ENCODE measurements at regions not wholly inside any gene's neighbourhood (a gene's known extent, or its start where the extent isn't known, plus 50 kb on each side); places are given as distances from the start of the nearest gene placed in this dataset.

- no peaks in the 10 kb centered on the region for H3K4me1 ChIP-seq (ENCODE audit: control insufficient read depth, extremely low read depth, insufficient read depth, low read length)
- H4K20me1 ChIP-seq (ENCODE audit: control insufficient read depth, extremely low read depth, insufficient read depth, low read length), result no peaks in the 10 kb centered on the region
- dilution Hi-C loops (cut with MboI; ENCODE audit: extremely low pct_ligation_motif_present, low sequenced_read_pairs), result no loop called here
- H3K9me3 ChIP-seq (ENCODE audit: control insufficient read depth, low read depth, low read length), result no peaks in the 10 kb centered on the region
- TF ChIP-seq CTCF (optimal IDR thresholded peaks at IDR 0.05 in 1 of 3, IDR thresholded peaks at IDR 0.05 in 1 of 3, conservative IDR thresholded peaks at IDR 0.05 in 1 of 3; ENCODE audit: extremely low read depth in 1 of 3, insufficient read depth in 2 of 3, low read length in 3 of 3), result no peak
- no peak for TF ChIP-seq EZH2 (IDR thresholded peaks at IDR 0.05; ENCODE audit: low read length)
- no peak overlapping the region for H3K27ac ChIP-seq (ENCODE audit: control insufficient read depth, insufficient read depth, low read length)
- H3K4me2 ChIP-seq (ENCODE audit: control insufficient read depth, extremely low read depth, insufficient read depth, low read depth, low read length), result no peak overlapping the region
- FAIRE-seq (no peak), DNase-seq (ENCODE audit: low read depth, low spot score) (no peak)
- H3K36me3 ChIP-seq (ENCODE audit: control insufficient read depth in 2 of 2, extremely low read depth in 1 of 2, insufficient read depth in 2 of 2, low read length in 2 of 2), result no peaks in the 10 kb centered on the region
- no peak overlapping the region for H2AFZ ChIP-seq (ENCODE audit: control insufficient read depth, low read length)
- no peaks in the 10 kb centered on the region for H3K79me2 ChIP-seq (ENCODE audit: control insufficient read depth, insufficient read depth, low read length)
- H3K9ac ChIP-seq (ENCODE audit: control insufficient read depth, extremely low read depth, insufficient read depth, low read length), result no peak overlapping the region
- H3K27me3 ChIP-seq (ENCODE audit: control insufficient read depth, extremely low read depth, insufficient read depth, low read length), result no peaks in the 10 kb centered on the region
- H3K9me1 ChIP-seq (ENCODE audit: control insufficient read depth, extremely low read depth, insufficient read depth, low read length), result no peaks in the 10 kb centered on the region
- no peak overlapping the region for H3K4me3 ChIP-seq (ENCODE audit: control insufficient read depth in 2 of 3, extremely low read depth in 1 of 3, insufficient read depth in 2 of 3, low read depth in 1 of 3, low read length in 3 of 3)
Observed at GRCh38 chr16:73993878-73994277, 302.7 kb upstream of the PSMD7 start.

- H3K27me3 ChIP-seq (ENCODE audit: control insufficient read depth, extremely low read depth, insufficient read depth, low read length), result no peaks in the 10 kb centered on the region
- TF ChIP-seq CTCF (optimal IDR thresholded peaks at IDR 0.05 in 1 of 3, IDR thresholded peaks at IDR 0.05 in 1 of 3, conservative IDR thresholded peaks at IDR 0.05 in 1 of 3; ENCODE audit: extremely low read depth in 1 of 3, insufficient read depth in 2 of 3, low read length in 3 of 3) (no peak), EZH2 (IDR thresholded peaks at IDR 0.05; ENCODE audit: low read length) (no peak)
- H3K79me2 ChIP-seq (ENCODE audit: control insufficient read depth, insufficient read depth, low read length), result no peaks in the 10 kb centered on the region
- H3K4me2 ChIP-seq (ENCODE audit: control insufficient read depth, extremely low read depth, insufficient read depth, low read depth, low read length), result no peak overlapping the region
- H3K4me1 ChIP-seq (ENCODE audit: control insufficient read depth, extremely low read depth, insufficient read depth, low read length), result no peaks in the 10 kb centered on the region
- no peaks in the 10 kb centered on the region for H3K9me1 ChIP-seq (ENCODE audit: control insufficient read depth, extremely low read depth, insufficient read depth, low read length)
- no peaks in the 10 kb centered on the region for H3K9me3 ChIP-seq (ENCODE audit: control insufficient read depth, low read depth, low read length)
- dilution Hi-C loops (cut with MboI; ENCODE audit: extremely low pct_ligation_motif_present, low sequenced_read_pairs), result no loop called here
- H2AFZ ChIP-seq (ENCODE audit: control insufficient read depth, low read length), result no peak overlapping the region
- H3K36me3 ChIP-seq (ENCODE audit: control insufficient read depth in 2 of 2, extremely low read depth in 1 of 2, insufficient read depth in 2 of 2, low read length in 2 of 2), result no peaks in the 10 kb centered on the region
- no peak overlapping the region for H3K9ac ChIP-seq (ENCODE audit: control insufficient read depth, extremely low read depth, insufficient read depth, low read length)
- no peak overlapping the region for H3K4me3 ChIP-seq (ENCODE audit: control insufficient read depth in 2 of 3, extremely low read depth in 1 of 3, insufficient read depth in 2 of 3, low read depth in 1 of 3, low read length in 3 of 3)
- DNase-seq (ENCODE audit: low read depth, low spot score), result no peak
- H3K27ac ChIP-seq (ENCODE audit: control insufficient read depth, insufficient read depth, low read length), result no peak overlapping the region
- no peak for FAIRE-seq
- H4K20me1 ChIP-seq (ENCODE audit: control insufficient read depth, extremely low read depth, insufficient read depth, low read length), result no peaks in the 10 kb centered on the region
Observed at GRCh38 chr16:73978407-73978784, 318.2 kb upstream of the PSMD7 start.

All from keratinocyte (primary cell).